Activated CD4-positive, alpha-beta T cell treated with anti-CD3 and anti-CD28 coated beads, Interleukin-2, Interleukin-6, amounts not matched to agents 100 ng/mL and 50 ng/mL, durations not matched to agents 16 hours and 8 hours (primary cell): ENCODE measurements at regions not wholly inside any gene's neighbourhood (a gene's known extent, or its start where the extent isn't known, plus 50 kb on each side); places are given as distances from the start of the nearest gene placed in this dataset.
A peak's percentile ranks its signal among the peaks of the same experiment; 100 is the strongest.

Experiments
- DNase-seq: peaks from one replicate; pipeline ENCODE4 v3.0.0-alpha.2; 2020

GRCh38 chr7:155984609-155985405 is 172.5 kb upstream of the SHH start:
- DNase-seq: no peak

- DNase-seq: no peak
These were observed 171.8 kb upstream of the SHH start for GRCh38 chr7:155984028-155984580.

GRCh38 chr7:155983176-155983815 is 171.0 kb upstream of the SHH start:
- DNase-seq: no peak

- DNase-seq: no peak
These were observed 169.4 kb upstream of the SHH start for GRCh38 chr7:155981703-155982102.

- DNase-seq: no peak
These were observed 168.6 kb upstream of the SHH start for GRCh38 chr7:155980841-155981240.

- DNase-seq: no peak
These were observed 167.7 kb upstream of the SHH start for GRCh38 chr7:155979994-155980393.

- no peak for DNase-seq
These were observed 167.3 kb upstream of the SHH start for GRCh38 chr7:155979566-155979965.

- DNase-seq: no peak
These were observed 163.2 kb upstream of the SHH start for GRCh38 chr7:155975490-155975889.

GRCh38 chr7:155974186-155974897 is 162.1 kb upstream of the SHH start:
- DNase-seq: no peak

GRCh38 chr7:155973451-155973997 is 161.3 kb upstream of the SHH start:
- DNase-seq: no peak

- no peak for DNase-seq
These were observed 160.6 kb upstream of the SHH start for GRCh38 chr7:155972651-155973390.

GRCh38 chr7:155972247-155972646 is 160.0 kb upstream of the SHH start:
- DNase-seq: no peak

- no peak for DNase-seq
These were observed 159.0 kb upstream of the SHH start for GRCh38 chr7:155971180-155971770.

- no peak for DNase-seq
These were observed 157.1 kb upstream of the SHH start for GRCh38 chr7:155969192-155969929.

GRCh38 chr7:155965010-155965409 is 152.7 kb upstream of the SHH start:
- peak; percentile 66 for DNase-seq

GRCh38 chr7:155964543-155964942 is 152.3 kb upstream of the SHH start:
- DNase-seq: no peak

GRCh38 chr7:155963771-155964195 is 151.5 kb upstream of the SHH start:
- DNase-seq: no peak

- DNase-seq: no peak
These were observed 151.1 kb upstream of the SHH start for GRCh38 chr7:155963356-155963755.

GRCh38 chr7:155962968-155963300 is 150.7 kb upstream of the SHH start:
- DNase-seq: no peak

GRCh38 chr7:155962191-155962967 is 150.1 kb upstream of the SHH start:
- peak; percentile 85 for DNase-seq
